PC-9 (cell line): ENCODE measurements at regions not wholly inside any gene's neighbourhood (a gene's known extent, or its start where the extent isn't known, plus 50 kb on each side); places are given as distances from the start of the nearest gene placed in this dataset.

Source experiments
- BruUV-seq: library from RNA; stranded (reverse); fragments of 400-500 nt; replicated peaks from 2 replicates; lab custom pipeline; 2021; lab: Mats Ljungman, UMichigan
- CTCF ChIA-PET: fragments of 300-600 bp; sonication (Branson Sonifier 250); formaldehyde crosslinking; loops from one replicate; lab custom pipeline; 2022; ENCODE audit warnings: antibody characterized with exemption; lab: Charles Lee
- POLR2A ChIA-PET: fragments of 300-600 bp; sonication (Branson Sonifier 250); formaldehyde crosslinking; loops from one replicate; lab custom pipeline; 2022; ENCODE audit warnings: antibody characterized with exemption; ENCODE audit not compliant: unreplicated experiment; lab: Charles Lee
- DNase-seq, 2 experiments: peaks; one replicate each; pipeline versions ENCODE4 v3.0.0 to v3.0.0-alpha.2; 2015 to 2022; ENCODE audit warnings: mixed read lengths in 1 of 2
- H2AFZ ChIP-seq: fragments of 200-600 bp; sonication (generic); 2 replicates; pipeline ENCODE4 v1.8.1; 2017; ENCODE audit warnings: antibody characterized with exemption
- H3F3A ChIP-seq: fragments of 200-600 bp; sonication (generic); 2 replicates; pipeline ENCODE4 v1.8.1; 2017; ENCODE audit warnings: antibody characterized with exemption, mild to moderate bottlenecking, low read depth; ENCODE audit not compliant: insufficient read depth
- H3K27ac ChIP-seq: fragments of 200-600 bp; sonication (generic); 2 replicates; pipeline ENCODE4 v1.6.1; 2016; ENCODE audit warnings: mixed run types
- H3K27me3 ChIP-seq: fragments of 200-600 bp; sonication (generic); 2 replicates; pipeline ENCODE4 v1.6.1; 2016; ENCODE audit warnings: low read depth, mixed run types; ENCODE audit not compliant: insufficient read depth
- H3K36me3 ChIP-seq: fragments of 200-600 bp; sonication (generic); 2 replicates; pipeline ENCODE4 v1.6.1; 2016; ENCODE audit warnings: low read depth, mixed run types
- H3K4me1 ChIP-seq: fragments of 200-600 bp; sonication (generic); replicated peaks from 2 replicates; pipeline ENCODE4 v1.6.1; 2016; ENCODE audit warnings: mixed run types; ENCODE audit not compliant: insufficient read depth
- H3K4me2 ChIP-seq: fragments of 200-600 bp; sonication (generic); 2 replicates; pipeline ENCODE4 v1.6.1; 2017; ENCODE audit warnings: mixed run types
- H3K4me3 ChIP-seq: fragments of 200-600 bp; sonication (generic); 2 replicates; pipeline ENCODE4 v1.6.1; 2016; ENCODE audit warnings: mixed run types
- H3K79me2 ChIP-seq: fragments of 200-600 bp; sonication (generic); 2 replicates; pipeline ENCODE4 v1.6.1; 2017; ENCODE audit warnings: low read depth, mixed run types
- H3K9me2 ChIP-seq: fragments of 200-600 bp; sonication (generic); 2 replicates; pipeline ENCODE4 v1.8.1; 2017; ENCODE audit warnings: mild to moderate bottlenecking; ENCODE audit not compliant: insufficient read depth
- H3K9me3 ChIP-seq: fragments of 200-600 bp; sonication (generic); 2 replicates; pipeline ENCODE4 v1.8.1; 2016; ENCODE audit warnings: low read depth; ENCODE audit not compliant: insufficient read depth
- H4K20me1 ChIP-seq: fragments of 200-600 bp; sonication (generic); 2 replicates; pipeline ENCODE4 v1.8.1; 2017; ENCODE audit not compliant: insufficient read depth
- EZH2 ChIP-seq: fragments of 200-600 bp; sonication (generic); IDR thresholded peaks from 2 replicates; pipeline ENCODE4 v1.8.0; 2017; ENCODE audit warnings: antibody characterized with exemption, low read depth
- intact Hi-C: fragments of 100-400 bp; cut with micrococcal nuclease; formaldehyde crosslinking; loops from one replicate; pipeline ENCODE4 v1.10.0; 2022; ENCODE audit not compliant: unreplicated experiment
- TF ChIP-seq, protein P1 (sequence below): fragments of 200-600 bp; sonication (generic); conservative IDR thresholded peaks from 2 replicates; pipeline ENCODE4 v1.6.1; 2017; ENCODE audit warnings: mixed run types, antibody characterized with exemption, mild to moderate bottlenecking, moderate library complexity

GRCh38 chr4:130896920-130897319 is 1801.0 kb downstream of the C4orf33 start:
- no peaks in the 10 kb centered on the region for H3F3A ChIP-seq
- POLR2A ChIA-PET = no interaction called here
- H3K4me1 ChIP-seq = no peaks in the 10 kb centered on the region
- H3K4me2 ChIP-seq = no peak overlapping the region
- TF ChIP-seq, protein P1, sequence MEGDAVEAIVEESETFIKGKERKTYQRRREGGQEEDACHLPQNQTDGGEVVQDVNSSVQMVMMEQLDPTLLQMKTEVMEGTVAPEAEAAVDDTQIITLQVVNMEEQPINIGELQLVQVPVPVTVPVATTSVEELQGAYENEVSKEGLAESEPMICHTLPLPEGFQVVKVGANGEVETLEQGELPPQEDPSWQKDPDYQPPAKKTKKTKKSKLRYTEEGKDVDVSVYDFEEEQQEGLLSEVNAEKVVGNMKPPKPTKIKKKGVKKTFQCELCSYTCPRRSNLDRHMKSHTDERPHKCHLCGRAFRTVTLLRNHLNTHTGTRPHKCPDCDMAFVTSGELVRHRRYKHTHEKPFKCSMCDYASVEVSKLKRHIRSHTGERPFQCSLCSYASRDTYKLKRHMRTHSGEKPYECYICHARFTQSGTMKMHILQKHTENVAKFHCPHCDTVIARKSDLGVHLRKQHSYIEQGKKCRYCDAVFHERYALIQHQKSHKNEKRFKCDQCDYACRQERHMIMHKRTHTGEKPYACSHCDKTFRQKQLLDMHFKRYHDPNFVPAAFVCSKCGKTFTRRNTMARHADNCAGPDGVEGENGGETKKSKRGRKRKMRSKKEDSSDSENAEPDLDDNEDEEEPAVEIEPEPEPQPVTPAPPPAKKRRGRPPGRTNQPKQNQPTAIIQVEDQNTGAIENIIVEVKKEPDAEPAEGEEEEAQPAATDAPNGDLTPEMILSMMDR = no peak
- TF ChIP-seq EZH2 = no peak
- H2AFZ ChIP-seq = no peak overlapping the region
- CTCF ChIA-PET = no interaction called here
- H4K20me1 ChIP-seq = no peaks in the 10 kb centered on the region
- no peak overlapping the region for H3K4me3 ChIP-seq
- intact Hi-C loops = no loop called here
- no TSS peak for BruUV-seq
- H3K79me2 ChIP-seq = no peaks in the 10 kb centered on the region
- no peaks in the 10 kb centered on the region for H3K9me2 ChIP-seq
- H3K9me3 ChIP-seq = no peaks in the 10 kb centered on the region
- H3K27ac ChIP-seq = no peak overlapping the region
- H3K27me3 ChIP-seq = no peaks in the 10 kb centered on the region
- H3K36me3 ChIP-seq = no peaks in the 10 kb centered on the region
- no peak for DNase-seq

DNA sequence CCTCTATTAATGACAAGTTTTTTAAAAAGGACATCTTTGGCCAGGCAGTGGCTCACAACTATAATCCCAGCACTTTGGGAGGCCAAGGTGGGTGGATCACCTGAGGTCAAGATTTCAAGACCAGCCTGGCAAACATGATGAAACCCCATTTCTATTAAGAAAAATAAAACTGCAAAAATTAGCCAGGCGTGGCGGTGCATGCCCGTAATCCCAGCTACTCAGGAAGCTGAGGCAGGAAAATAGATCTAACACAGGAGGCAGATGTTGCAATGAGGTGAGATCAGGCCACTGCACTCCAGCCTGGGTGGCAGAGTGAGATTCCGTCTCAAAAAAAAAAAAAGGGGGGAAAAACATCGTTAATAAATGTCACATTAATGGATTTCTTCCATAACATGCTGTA is 1805.4 kb downstream of the C4orf33 start:
- CTCF ChIA-PET = no interaction called here
- no TSS peak for BruUV-seq
- H3K27ac ChIP-seq = no peak overlapping the region

GRCh38 chr4:130922955-130923354 is 1827.0 kb downstream of the C4orf33 start:
- Histone ChIP-seq H3K9me2 (no peaks in the 10 kb centered on the region), H3K27me3 (no peaks in the 10 kb centered on the region), H3K4me2 (no peak overlapping the region), H3K27ac (no peak overlapping the region), H2AFZ (no peak overlapping the region), H3K36me3 (no peaks in the 10 kb centered on the region), H4K20me1 (no peaks in the 10 kb centered on the region), H3K79me2 (no peaks in the 10 kb centered on the region), H3F3A (no peaks in the 10 kb centered on the region), H3K4me3 (no peak overlapping the region), H3K4me1 (no peaks in the 10 kb centered on the region), H3K9me3 (no peaks in the 10 kb centered on the region)
- ChIA-PET POLR2A (no interaction called here), CTCF (no interaction called here)
- intact Hi-C loops = no loop called here
- DNase-seq = no peak
- TF ChIP-seq, protein P1 = no peak
- no peak for TF ChIP-seq EZH2
- BruUV-seq = no TSS peak

More for the DNA sequence above, 1805.4 kb downstream of the C4orf33 start:
- no peaks in the 10 kb centered on the region for H3F3A ChIP-seq
- POLR2A ChIA-PET = no interaction called here
- H3K79me2 ChIP-seq = no peaks in the 10 kb centered on the region
- H3K9me3 ChIP-seq = no peaks in the 10 kb centered on the region
- DNase-seq = no peak
- H3K27me3 ChIP-seq = no peaks in the 10 kb centered on the region
- H2AFZ ChIP-seq = no peak overlapping the region
- no peak for TF ChIP-seq EZH2
- TF ChIP-seq, protein P1 = no peak
- H3K36me3 ChIP-seq = no peaks in the 10 kb centered on the region
- intact Hi-C loops = no loop called here
- no peak overlapping the region for H3K4me3 ChIP-seq
- no peaks in the 10 kb centered on the region for H3K9me2 ChIP-seq
- no peaks in the 10 kb centered on the region for H4K20me1 ChIP-seq
- no peak overlapping the region for H3K4me2 ChIP-seq
- H3K4me1 ChIP-seq = no peaks in the 10 kb centered on the region
